LNCAP (cell line): ENCODE measurements at regions not wholly inside any gene's neighbourhood (a gene's known extent, or its start where the extent isn't known, plus 50 kb on each side); places are given as distances from the start of the nearest gene placed in this dataset.

ENCODE experiments used
- CTCF ChIP-seq: fragments of 450-650 bp; IDR thresholded peaks from 2 replicates; pipeline ENCODE4 v1.5.1; 2017; ENCODE audit warnings: mild to moderate bottlenecking

GRCh38 chr11:59302991-59303390 lies 55.7 kb upstream of the OR5AN1 start:
- TF ChIP-seq CTCF: no peak

GRCh38 chr11:59295435-59295834 lies 63.3 kb upstream of the OR5AN1 start:
- TF ChIP-seq CTCF: no peak

- no peak for TF ChIP-seq CTCF
Measured at GRCh38 chr11:59292611-59293010, 66.1 kb upstream of the OR5AN1 start.

- no peak for TF ChIP-seq CTCF
Measured at GRCh38 chr11:59291228-59291627, 67.5 kb upstream of the OR5AN1 start.

- TF ChIP-seq CTCF: no peak
Measured at GRCh38 chr11:59289356-59290181, 69.1 kb upstream of the OR5AN1 start.

GRCh38 chr11:59285716-59286260 lies 72.9 kb upstream of the OR5AN1 start:
- TF ChIP-seq CTCF: no peak

GRCh38 chr11:59284773-59285129 lies 72.0 kb upstream of the MPEG1 start:
- 0 out of 2 replicates have a peak, but pooled peaks have one; percentile 39 for TF ChIP-seq CTCF
